Fibroblast of gingiva (primary cell): ENCODE measurements at regions not wholly inside any gene's neighbourhood (a gene's known extent, or its start where the extent isn't known, plus 50 kb on each side); places are given as distances from the start of the nearest gene placed in this dataset.
"Not testable (repeated sequence)": the region's sequence is repeated elsewhere in the genome, so short reads cannot be mapped to it uniquely, and the experiment has no call there.

ENCODE experiments used
- DNase-seq: peaks from one replicate; pipeline ENCODE4 v3.0.0-alpha.2; 2011; ENCODE audit warnings: low read depth

- DNase-seq, result peak; percentile 87
These were observed 459.3 kb downstream of the PLPP3 start for GRCh38 chr1:56120021-56120420.

GRCh38 chr1:56118676-56119075 lies 460.7 kb downstream of the PLPP3 start:
- DNase-seq, result not testable (repeated sequence)

- no peak for DNase-seq
These were observed 463.7 kb downstream of the PLPP3 start for GRCh38 chr1:56115701-56116100.

GRCh38 chr1:56113679-56114078 lies 465.7 kb downstream of the PLPP3 start:
- DNase-seq, result no peak

GRCh38 chr1:56107275-56107638 lies 472.1 kb downstream of the PLPP3 start:
- no peak for DNase-seq

- DNase-seq, result no peak
These were observed 472.7 kb downstream of the PLPP3 start for GRCh38 chr1:56106531-56107274.

- no peak for DNase-seq
These were observed 474.0 kb downstream of the PLPP3 start for GRCh38 chr1:56105397-56105796.

GRCh38 chr1:56099766-56100265 lies 479.5 kb downstream of the PLPP3 start:
- peak; percentile 43 for DNase-seq

- peak; percentile 31 for DNase-seq
These were observed 480.4 kb downstream of the PLPP3 start for GRCh38 chr1:56098946-56099345.

GRCh38 chr1:56097713-56098112 lies 481.6 kb downstream of the PLPP3 start:
- no peak for DNase-seq

GRCh38 chr1:56095696-56096665 lies 483.4 kb downstream of the PLPP3 start:
- peak; percentile 96 for DNase-seq

GRCh38 chr1:56094168-56094567 lies 485.2 kb downstream of the PLPP3 start:
- peak; percentile 87 for DNase-seq

- no peak for DNase-seq
These were observed 486.4 kb downstream of the PLPP3 start for GRCh38 chr1:56092684-56093570.

- DNase-seq, result not testable (repeated sequence)
These were observed 489.5 kb downstream of the PLPP3 start for GRCh38 chr1:56089826-56090225.

- DNase-seq, result no peak
These were observed 495.1 kb downstream of the PLPP3 start for GRCh38 chr1:56084246-56084645.

- DNase-seq, result no peak
These were observed 497.6 kb downstream of the PLPP3 start for GRCh38 chr1:56081736-56082135.

GRCh38 chr1:56081173-56081572 lies 498.2 kb downstream of the PLPP3 start:
- DNase-seq, result peak; percentile 79

- no peak for DNase-seq
These were observed 499.2 kb downstream of the PLPP3 start for GRCh38 chr1:56080123-56080522.

GRCh38 chr1:56079391-56079790 lies 500.0 kb downstream of the PLPP3 start:
- no peak for DNase-seq

- DNase-seq, result peak; percentile 47
These were observed 502.2 kb downstream of the PLPP3 start for GRCh38 chr1:56077206-56077605.

GRCh38 chr1:56074007-56074651 lies 505.2 kb downstream of the PLPP3 start:
- DNase-seq, result peak; percentile 99
